Keratinocyte (primary cell): ENCODE measurements at regions not wholly inside any gene's neighbourhood (a gene's known extent, or its start where the extent isn't known, plus 50 kb on each side); places are given as distances from the start of the nearest gene placed in this dataset.
A peak's percentile ranks its signal among the peaks of the same experiment; 100 is the strongest.

Source experiments
- DNase-seq: peaks from one replicate; pipeline ENCODE4 v3.0.0-alpha.2; 2011; ENCODE audit warnings: low read depth, missing footprints, low spot score
- FAIRE-seq: peaks from 2 replicates; lab custom pipeline; 2011; peaks lifted over from hg19 to GRCh38; lab: Jason Lieb, UNC
- H2AFZ ChIP-seq: 2 replicates; pipeline ENCODE4 v1.6.0; 2012; ENCODE audit warnings: low read length, control low read depth, inconsistent platforms; ENCODE audit not compliant: control insufficient read depth
- H3K27ac ChIP-seq: 2 replicates; pipeline ENCODE4 v1.5.1; 2011; ENCODE audit warnings: low read length; ENCODE audit not compliant: control insufficient read depth, insufficient read depth
- H3K27me3 ChIP-seq: 3 replicates; pipeline ENCODE4 v1.6.0; 2011; ENCODE audit warnings: low read length; ENCODE audit not compliant: control insufficient read depth, insufficient read depth; ENCODE audit errors: extremely low read depth
- H3K36me3 ChIP-seq, 2 experiments: 2 replicates in 1 of 2; 3 replicates in 1 of 2; pipeline ENCODE4 v1.5.1; 2011; ENCODE audit warnings: low read length in 2 of 2, mild to moderate bottlenecking in 1 of 2; ENCODE audit not compliant: control insufficient read depth in 2 of 2, insufficient read depth in 2 of 2; ENCODE audit errors: extremely low read depth in 1 of 2
- H3K4me1 ChIP-seq: 3 replicates; pipeline ENCODE4 v1.5.1; 2011; ENCODE audit warnings: low read length; ENCODE audit not compliant: control insufficient read depth, insufficient read depth; ENCODE audit errors: extremely low read depth
- H3K4me2 ChIP-seq: 3 replicates; pipeline ENCODE4 v1.6.0; 2011; ENCODE audit warnings: low read depth, low read length; ENCODE audit not compliant: control insufficient read depth, insufficient read depth; ENCODE audit errors: extremely low read depth
- H3K4me3 ChIP-seq, 3 experiments: fragments of 200-600 bp in 1 of 3; sonication (generic) in 1 of 3; 2 replicates in 2 of 3; 3 replicates in 1 of 3; pipeline ENCODE4 v1.5.1; 2011 to 2016; ENCODE audit warnings: low read length in 3 of 3, mild to moderate bottlenecking in 3 of 3, control low read depth in 2 of 3, inconsistent platforms in 1 of 3, low read depth in 1 of 3, mixed read lengths in 1 of 3, mixed run types in 1 of 3, moderate library complexity in 1 of 3; ENCODE audit not compliant: control insufficient read depth in 2 of 3, insufficient read depth in 2 of 3; ENCODE audit errors: extremely low read depth in 1 of 3
- H3K79me2 ChIP-seq: 2 replicates; pipeline ENCODE4 v1.6.0; 2012; ENCODE audit warnings: low read length; ENCODE audit not compliant: control insufficient read depth, insufficient read depth
- H3K9ac ChIP-seq: 3 replicates; pipeline ENCODE4 v1.6.0; 2011; ENCODE audit warnings: low read length; ENCODE audit not compliant: control insufficient read depth, insufficient read depth; ENCODE audit errors: extremely low read depth
- H3K9me1 ChIP-seq: 3 replicates; pipeline ENCODE4 v1.6.0; 2011; ENCODE audit warnings: low read length; ENCODE audit not compliant: control insufficient read depth, insufficient read depth; ENCODE audit errors: extremely low read depth
- H3K9me3 ChIP-seq: 2 replicates; pipeline ENCODE4 v1.5.1; 2012; ENCODE audit warnings: low read depth, low read length; ENCODE audit not compliant: control insufficient read depth
- H4K20me1 ChIP-seq: 3 replicates; pipeline ENCODE4 v1.6.0; 2011; ENCODE audit warnings: low read length; ENCODE audit not compliant: control insufficient read depth, insufficient read depth; ENCODE audit errors: extremely low read depth
- CTCF ChIP-seq, 3 experiments: IDR thresholded peaks in 1 of 3; conservative IDR thresholded peaks in 1 of 3; optimal IDR thresholded peaks in 1 of 3; 2 replicates in 2 of 3; 3 replicates in 1 of 3; pipeline versions ENCODE3 to v1.5.1; 2011; ENCODE audit warnings: low read length in 3 of 3, mild to moderate bottlenecking in 3 of 3, moderate library complexity in 2 of 3, control low read depth in 1 of 3, inconsistent platforms in 1 of 3; ENCODE audit not compliant: insufficient read depth in 2 of 3; ENCODE audit errors: extremely low read depth in 1 of 3
- EZH2 ChIP-seq: IDR thresholded peaks from one replicate; pipeline ENCODE4 v1.6.1; 2012; ENCODE audit warnings: inconsistent platforms, mild to moderate bottlenecking, low read length, moderate library complexity
- dilution Hi-C: fragments of 300-500 bp; cut with MboI; formaldehyde crosslinking; loops from one replicate; pipeline ENCODE4 v1.7.0; 2020; ENCODE audit warnings: low sequenced_read_pairs; ENCODE audit not compliant: extremely low pct_ligation_motif_present

- no peaks in the 10 kb centered on the region for H4K20me1 ChIP-seq
- H3K9me3 ChIP-seq, result no peaks in the 10 kb centered on the region
- dilution Hi-C loops, result no loop called here
- no peak overlapping the region for H3K27ac ChIP-seq
- no peaks in the 10 kb centered on the region for H3K9me1 ChIP-seq
- H3K79me2 ChIP-seq, result no peaks in the 10 kb centered on the region
- peak in 1 of 3 experiments; percentile 31 for TF ChIP-seq CTCF (optimal IDR thresholded peaks at IDR 0.05 in 1 of 3, IDR thresholded peaks at IDR 0.05 in 1 of 3, conservative IDR thresholded peaks at IDR 0.05 in 1 of 3; ENCODE audit: extremely low read depth in 1 of 3, insufficient read depth in 2 of 3, low read length in 3 of 3)
- no peak for TF ChIP-seq EZH2
- no peaks in the 10 kb centered on the region for H3K27me3 ChIP-seq
- no peak overlapping the region for H3K4me3 ChIP-seq
- H3K4me1 ChIP-seq, result no peaks in the 10 kb centered on the region
- DNase-seq (no peak), FAIRE-seq (no peak)
- no peak overlapping the region for H3K4me2 ChIP-seq
- no peak overlapping the region for H2AFZ ChIP-seq
- no peak overlapping the region for H3K9ac ChIP-seq
- H3K36me3 ChIP-seq, result no peaks in the 10 kb centered on the region
Observed at GRCh38 chr1:238789916-238790667, 596.3 kb upstream of the CHRM3 start.

GRCh38 chr1:238787471-238787870 is 598.9 kb upstream of the CHRM3 start:
- Histone ChIP-seq H2AFZ (no peak overlapping the region), H3K9me3 (no peaks in the 10 kb centered on the region), H3K4me3 (no peak overlapping the region), H3K4me1 (no peaks in the 10 kb centered on the region), H3K9me1 (no peaks in the 10 kb centered on the region), H3K4me2 (no peak overlapping the region), H4K20me1 (no peaks in the 10 kb centered on the region), H3K27me3 (no peaks in the 10 kb centered on the region), H3K79me2 (no peaks in the 10 kb centered on the region), H3K36me3 (no peaks in the 10 kb centered on the region), H3K27ac (no peak overlapping the region), H3K9ac (no peak overlapping the region)
- dilution Hi-C loops, result no loop called here
- TF ChIP-seq CTCF (optimal IDR thresholded peaks at IDR 0.05 in 1 of 3, IDR thresholded peaks at IDR 0.05 in 1 of 3, conservative IDR thresholded peaks at IDR 0.05 in 1 of 3; ENCODE audit: extremely low read depth in 1 of 3, insufficient read depth in 2 of 3, low read length in 3 of 3) (no peak), EZH2 (no peak)
- DNase-seq (no peak), FAIRE-seq (no peak)
